ENCODE measurements at regions not wholly inside any gene's neighbourhood (a gene's known extent, or its start where the extent isn't known, plus 50 kb on each side); places are given as distances from the start of the nearest gene placed in this dataset.
"Not testable (repeated sequence)": the region's sequence is repeated elsewhere in the genome, so short reads cannot be mapped to it uniquely, and the experiment has no call there.

- no peak for DNase-seq
Measured at GRCh38 chr14:43090380-43090779, 1416.7 kb downstream of the FSCB start.

- no peak for DNase-seq
Measured at GRCh38 chr14:43087666-43088065, 1419.4 kb downstream of the FSCB start.

- no peak for DNase-seq
Measured at GRCh38 chr14:43085819-43086218, 1421.3 kb downstream of the FSCB start.

GRCh38 chr14:43067372-43067771 is 1439.7 kb downstream of the FSCB start:
- not testable (repeated sequence) for DNase-seq

- DNase-seq, result no peak
Measured at GRCh38 chr14:43056106-43056505, 1449.4 kb downstream of the LRFN5 start.

- no peak for DNase-seq
Measured at GRCh38 chr14:43052897-43053296, 1446.2 kb downstream of the LRFN5 start.

GRCh38 chr14:43043850-43044249 is 1437.2 kb downstream of the LRFN5 start:
- DNase-seq, result no peak

GRCh38 chr14:43042408-43042807 is 1435.7 kb downstream of the LRFN5 start:
- DNase-seq, result no peak

- no peak for DNase-seq
Measured at GRCh38 chr14:43041976-43042375, 1435.3 kb downstream of the LRFN5 start.

- no peak for DNase-seq
Measured at GRCh38 chr14:43041207-43041606, 1434.5 kb downstream of the LRFN5 start.

- DNase-seq, result no peak
Measured at GRCh38 chr14:43039881-43040280, 1433.2 kb downstream of the LRFN5 start.

GRCh38 chr14:43031598-43031997 is 1424.9 kb downstream of the LRFN5 start:
- no peak for DNase-seq

- DNase-seq, result no peak
Measured at GRCh38 chr14:43022094-43022800, 1415.6 kb downstream of the LRFN5 start.

- no peak for DNase-seq
Measured at GRCh38 chr14:43019826-43020225, 1413.2 kb downstream of the LRFN5 start.

- DNase-seq, result no peak
Measured at GRCh38 chr14:43014338-43014737, 1407.7 kb downstream of the LRFN5 start.

GRCh38 chr14:43012817-43013216 is 1406.1 kb downstream of the LRFN5 start:
- no peak for DNase-seq

GRCh38 chr14:43005807-43006206 is 1399.1 kb downstream of the LRFN5 start:
- no peak for DNase-seq

- no peak for DNase-seq
Measured at GRCh38 chr14:43003845-43004244, 1397.2 kb downstream of the LRFN5 start.

- no peak for DNase-seq
Measured at GRCh38 chr14:43001731-43002130, 1395.1 kb downstream of the LRFN5 start.

- no peak for DNase-seq
Measured at GRCh38 chr14:42994051-42994736, 1387.5 kb downstream of the LRFN5 start.

GRCh38 chr14:42992930-42993329 is 1386.3 kb downstream of the LRFN5 start:
- DNase-seq, result no peak

- no peak for DNase-seq
Measured at GRCh38 chr14:42980419-42980818, 1373.7 kb downstream of the LRFN5 start.

GRCh38 chr14:42973171-42973570 is 1366.5 kb downstream of the LRFN5 start:
- DNase-seq, result not testable (repeated sequence)
